Embryonic facial prominence (tissue), 1 donor: ENCODE measurements at regions not wholly inside any gene's neighbourhood (a gene's known extent, or its start where the extent isn't known, plus 50 kb on each side); places are given as distances from the start of the nearest gene placed in this dataset.

Experiments
- DNase-seq: peaks from one replicate; pipeline ENCODE4 v3.0.0-alpha.2; 2016; ENCODE audit errors: extremely low spot score

DNA sequence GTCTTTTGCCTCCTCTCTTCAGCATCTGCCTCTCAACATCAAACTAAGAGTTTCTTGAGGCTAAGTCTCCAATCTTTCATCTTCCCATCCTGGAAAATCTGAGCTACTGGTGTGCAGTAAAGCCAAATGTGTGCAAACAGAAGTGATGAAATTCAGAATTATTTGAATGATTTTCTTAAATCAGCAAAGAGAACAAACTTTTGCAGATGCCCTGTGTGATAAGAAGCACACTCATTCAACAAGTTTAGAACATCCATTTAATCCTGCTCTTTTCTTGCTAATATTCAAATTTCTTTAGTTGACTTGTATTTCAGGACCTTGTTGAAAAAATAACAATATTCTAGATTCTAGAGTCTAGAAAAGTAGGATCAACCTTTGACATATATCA is 1374.9 kb upstream of the CELF4 start:
- DNase-seq, result no peak

GRCh38 chr18:38933910-38934510 is 1368.4 kb upstream of the CELF4 start:
- no peak for DNase-seq

DNA sequence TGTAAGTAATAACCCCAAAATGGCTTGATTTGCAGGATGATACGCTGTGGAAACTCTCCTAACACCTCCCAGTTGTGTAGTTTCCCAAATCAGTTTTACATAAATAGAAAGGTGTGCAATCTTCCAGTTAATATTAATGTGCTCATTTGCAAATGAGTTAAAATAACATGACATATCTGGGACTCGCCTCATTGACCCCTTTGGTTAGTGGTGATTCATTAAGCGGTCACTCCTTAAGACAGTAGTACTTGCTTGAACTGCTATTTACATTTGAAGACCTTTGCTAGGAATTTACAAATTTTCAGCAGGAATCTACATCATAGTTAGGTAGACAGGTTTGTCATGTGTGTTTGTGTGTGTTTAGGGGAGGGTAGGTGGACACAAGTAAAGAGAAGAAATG is 1367.7 kb upstream of the CELF4 start:
- DNase-seq, result no peak

DNA sequence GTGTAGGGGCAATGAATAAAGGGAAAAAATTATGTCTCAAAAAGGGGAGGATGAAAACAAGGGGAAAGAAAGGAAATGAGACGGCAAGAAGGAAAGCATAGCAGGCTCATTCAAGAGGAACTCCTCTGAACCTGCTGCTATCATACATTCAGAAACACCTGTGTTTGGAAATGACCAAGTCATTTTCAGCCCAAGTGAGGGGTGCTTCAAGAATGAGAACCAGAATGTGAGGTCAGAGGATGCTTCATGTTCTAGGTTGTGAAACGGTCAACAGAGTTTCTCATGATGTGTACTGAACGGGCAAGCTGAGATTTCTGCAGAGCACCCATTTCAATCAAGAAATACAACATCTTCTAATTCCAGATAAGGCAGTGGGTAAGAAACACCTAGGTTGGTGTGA is 1367.2 kb upstream of the CELF4 start:
- DNase-seq, result no peak

DNA sequence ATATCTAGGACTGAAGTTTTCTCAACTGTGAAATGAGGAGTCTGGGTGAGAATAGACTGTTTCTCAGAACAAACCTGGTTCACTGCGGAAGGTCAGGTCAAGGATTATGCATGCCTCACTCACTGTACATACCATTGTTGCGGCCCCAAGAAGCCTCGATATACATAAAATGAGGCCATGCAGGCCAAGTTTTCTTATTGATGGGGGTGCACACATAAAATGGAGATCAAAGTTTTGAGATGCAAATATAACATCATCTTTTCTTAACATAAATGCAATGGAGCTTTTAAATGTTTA is 1366.1 kb upstream of the CELF4 start:
- DNase-seq, result no peak

GRCh38 chr18:38930881-38931753 is 1365.5 kb upstream of the CELF4 start:
- DNase-seq, result no peak

DNA sequence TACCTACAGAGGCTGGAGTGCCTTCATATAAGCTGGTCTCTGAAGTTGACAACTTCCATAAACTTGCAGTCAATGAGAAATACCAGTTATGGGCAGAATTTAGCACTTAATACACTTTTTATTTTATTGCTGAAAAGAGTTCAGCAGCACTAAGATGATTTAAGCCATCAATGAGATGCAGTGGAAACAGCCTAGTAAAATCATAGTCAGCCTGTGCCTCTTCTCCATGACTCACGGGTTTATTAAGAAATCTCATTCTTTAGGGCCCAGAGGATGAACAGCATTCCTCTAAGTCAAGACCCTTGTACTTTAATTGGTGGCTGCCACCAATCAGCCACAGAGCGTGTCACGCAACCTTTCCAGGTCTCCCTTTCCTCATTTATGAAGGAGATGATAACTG is 1357.9 kb upstream of the CELF4 start:
- DNase-seq, result no peak

GRCh38 chr18:38923126-38923525 is 1357.5 kb upstream of the CELF4 start:
- no peak for DNase-seq

DNA sequence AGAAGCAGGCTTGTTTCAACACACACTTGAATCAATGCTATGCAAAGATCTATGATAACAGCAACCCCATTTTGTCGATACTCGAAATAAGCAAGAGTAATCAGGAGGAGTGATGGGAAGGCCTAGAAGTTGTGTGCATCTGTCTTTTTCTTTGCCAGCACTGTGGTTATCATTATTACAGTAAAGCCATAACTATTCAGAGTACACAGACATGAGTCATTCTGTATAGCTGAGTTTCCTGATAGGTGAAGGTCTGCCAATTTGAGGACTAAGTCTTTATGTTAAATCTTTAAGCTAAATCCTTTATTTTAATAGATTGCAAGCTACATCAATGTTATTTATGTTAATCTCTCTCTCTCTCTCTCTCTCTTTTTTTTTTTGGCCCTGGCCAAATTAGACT is 1344.4 kb upstream of the CELF4 start:
- no peak for DNase-seq

DNA sequence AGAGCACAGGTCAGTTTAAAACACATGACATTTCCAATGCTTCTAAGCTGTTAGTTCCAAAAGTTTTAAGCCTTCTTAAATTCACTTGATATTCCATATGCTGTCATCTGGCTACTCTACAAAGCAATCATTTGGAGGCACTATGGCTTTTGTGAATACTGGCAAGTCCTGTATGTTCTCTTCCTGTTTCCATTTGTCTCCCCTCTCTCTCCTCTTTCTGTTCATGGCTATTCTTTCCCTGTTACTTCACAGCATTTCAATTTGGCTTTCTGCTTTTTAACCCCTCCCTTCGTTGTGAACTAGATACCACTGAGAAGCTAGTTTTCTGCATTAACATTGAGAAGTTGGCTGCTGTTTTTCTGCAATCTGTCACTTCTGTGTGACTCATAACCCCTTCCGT is 1337.2 kb upstream of the CELF4 start:
- no peak for DNase-seq

- DNase-seq, result no peak
Observed at GRCh38 chr18:38900445-38900844, 1334.8 kb upstream of the CELF4 start.

DNA sequence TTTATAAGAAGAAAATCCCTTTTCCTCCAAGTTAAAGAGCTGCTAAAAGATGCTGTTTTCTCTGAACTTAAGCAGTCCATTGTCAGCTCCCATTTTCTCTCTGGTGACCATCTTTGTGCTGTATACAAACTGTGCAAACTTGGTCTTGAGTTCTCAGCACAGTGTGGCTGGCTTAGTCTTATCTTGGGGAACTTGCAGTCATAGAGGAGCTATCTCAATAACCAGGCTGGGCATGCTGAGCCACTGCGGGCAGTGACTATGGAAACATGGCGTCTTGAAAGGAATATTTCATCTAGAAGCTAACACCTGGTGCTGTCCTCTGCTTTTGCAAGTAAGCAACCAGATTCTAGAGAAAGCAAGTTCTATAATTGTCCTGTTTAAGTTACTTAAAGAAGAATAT is 1334.4 kb upstream of the CELF4 start:
- DNase-seq, result no peak

GRCh38 chr18:38899252-38899651 is 1333.7 kb upstream of the CELF4 start:
- no peak for DNase-seq

DNA sequence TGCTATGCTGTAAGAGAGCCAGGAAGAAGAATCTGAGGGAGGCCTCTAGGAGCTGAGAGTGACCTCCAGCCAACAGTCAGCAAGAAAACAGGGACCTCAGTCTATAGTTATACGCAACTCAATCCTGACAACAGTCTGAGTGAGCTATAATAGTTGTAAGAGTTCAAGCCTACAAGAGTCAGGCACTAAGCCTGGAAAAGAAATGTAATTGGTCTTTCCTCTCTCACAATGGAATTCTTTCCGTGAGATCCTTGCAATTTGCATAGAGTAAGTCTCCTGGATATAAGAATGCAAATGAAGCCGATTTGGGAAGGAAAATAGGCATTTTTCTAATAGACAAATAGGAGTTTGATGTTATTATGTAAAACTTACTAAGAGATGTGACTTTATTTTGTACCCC is 1332.6 kb upstream of the CELF4 start:
- no peak for DNase-seq

DNA sequence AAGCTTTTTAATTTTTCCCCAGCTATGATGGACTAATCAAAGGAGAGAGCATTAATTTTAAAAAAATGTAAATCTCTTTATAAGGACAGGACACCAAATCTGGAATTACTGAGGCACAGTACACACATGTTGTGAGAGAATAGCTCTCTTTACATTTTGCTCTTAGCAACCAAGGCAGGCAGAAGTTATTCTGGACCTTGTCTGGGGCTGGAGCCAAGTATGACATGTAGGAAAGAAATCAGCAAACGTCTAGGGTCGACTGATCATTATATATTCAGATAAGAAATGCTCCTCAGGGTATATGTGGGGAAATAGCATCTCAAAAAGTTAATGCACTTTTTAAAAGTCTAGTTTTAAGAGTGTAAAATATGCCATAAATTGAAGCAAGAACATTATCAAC is 1330.0 kb upstream of the CELF4 start:
- no peak for DNase-seq

DNA sequence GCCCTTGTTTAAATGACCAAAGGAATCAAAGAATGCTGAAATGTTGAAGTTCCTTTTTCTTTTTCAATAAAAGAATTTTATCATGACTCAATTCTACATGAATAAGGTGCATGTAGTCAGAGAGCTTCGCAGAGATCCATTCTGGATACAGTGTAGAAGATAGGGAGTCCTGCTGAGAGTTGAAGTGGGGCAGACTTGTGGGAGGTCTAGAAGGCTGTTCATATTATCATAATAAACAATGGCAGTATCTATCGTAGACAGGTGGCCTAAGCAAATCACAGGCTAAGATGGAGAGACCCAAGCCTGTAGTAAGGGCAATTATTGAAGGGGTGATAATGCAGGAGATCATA is 1322.0 kb upstream of the CELF4 start:
- no peak for DNase-seq

DNA sequence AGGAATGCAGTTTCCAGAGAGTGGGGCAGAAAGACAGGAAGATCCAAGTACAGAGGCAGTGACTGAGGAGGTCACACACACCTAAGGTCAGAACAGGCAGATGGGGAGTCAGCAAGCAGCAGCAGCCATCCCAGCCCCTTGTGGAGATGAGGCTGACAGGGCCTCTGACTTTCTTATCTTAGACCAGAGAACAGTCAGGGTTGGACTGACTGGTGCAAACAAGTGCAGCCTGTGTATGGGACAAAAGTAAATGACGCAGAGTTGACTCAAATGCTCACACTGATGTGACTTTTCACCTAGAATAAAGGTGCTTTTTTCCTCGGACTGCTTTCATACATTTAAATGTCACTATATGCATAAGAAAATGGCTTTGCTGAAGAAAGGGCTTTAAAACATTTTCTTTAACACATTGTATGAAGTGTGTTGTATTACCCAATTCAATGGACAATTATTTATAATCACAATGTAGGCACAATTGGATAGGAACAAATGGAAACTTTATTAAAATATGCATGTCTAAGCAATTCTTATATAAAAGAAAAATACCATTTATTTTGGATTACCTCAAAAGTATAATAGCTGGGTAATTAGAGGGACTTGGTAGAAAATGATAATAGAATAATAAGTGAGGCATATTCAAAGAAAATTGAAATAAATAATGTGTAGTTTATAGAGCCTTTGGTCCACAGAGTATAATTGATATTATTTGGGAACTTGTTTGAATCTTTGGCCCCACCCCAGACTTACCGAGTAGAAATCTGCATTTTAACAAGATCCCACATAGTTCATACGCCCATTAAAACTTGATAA is 1321.5 kb upstream of the CELF4 start:
- DNase-seq, result no peak

DNA sequence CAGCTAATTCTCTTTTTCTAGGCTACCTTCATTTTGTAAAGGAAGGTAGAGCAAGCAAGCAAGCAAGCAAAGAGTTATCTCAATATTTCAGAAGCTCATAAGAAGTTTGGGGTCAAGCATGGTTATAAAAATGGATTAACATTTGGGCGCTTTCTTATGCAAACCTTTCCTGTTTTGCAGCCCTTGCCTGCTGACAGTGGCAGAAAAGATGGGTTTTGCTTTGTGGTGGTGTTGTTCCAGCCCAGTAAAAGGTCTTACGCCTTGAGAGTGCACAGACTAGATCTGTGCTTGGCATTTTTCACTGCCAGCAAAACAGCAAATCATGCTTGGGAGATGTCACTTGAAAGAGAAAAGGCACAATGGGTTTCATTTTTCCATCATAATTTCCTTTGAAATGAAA is 1320.6 kb upstream of the CELF4 start:
- DNase-seq, result no peak

DNA sequence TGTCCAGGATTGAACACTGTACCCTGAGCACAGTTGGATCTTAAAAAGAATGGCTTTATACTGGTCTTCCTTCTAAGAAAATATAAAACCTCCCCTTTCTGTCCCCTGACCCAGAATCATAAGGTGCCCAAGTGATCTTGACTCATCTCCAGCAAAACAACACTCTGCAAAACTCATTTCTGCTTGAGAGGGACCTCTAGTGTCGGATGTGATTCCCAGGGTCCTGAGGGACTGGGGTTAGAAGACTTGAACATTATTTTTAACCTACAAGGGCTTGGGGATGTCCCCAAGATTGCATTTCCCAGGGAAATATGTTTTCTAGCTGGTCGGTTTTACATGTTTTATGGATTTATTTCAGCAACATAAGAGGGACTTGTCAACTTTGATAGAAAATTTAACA is 1318.5 kb upstream of the CELF4 start:
- DNase-seq, result no peak

GRCh38 chr18:38883111-38883510 is 1317.5 kb upstream of the CELF4 start:
- no peak for DNase-seq

DNA sequence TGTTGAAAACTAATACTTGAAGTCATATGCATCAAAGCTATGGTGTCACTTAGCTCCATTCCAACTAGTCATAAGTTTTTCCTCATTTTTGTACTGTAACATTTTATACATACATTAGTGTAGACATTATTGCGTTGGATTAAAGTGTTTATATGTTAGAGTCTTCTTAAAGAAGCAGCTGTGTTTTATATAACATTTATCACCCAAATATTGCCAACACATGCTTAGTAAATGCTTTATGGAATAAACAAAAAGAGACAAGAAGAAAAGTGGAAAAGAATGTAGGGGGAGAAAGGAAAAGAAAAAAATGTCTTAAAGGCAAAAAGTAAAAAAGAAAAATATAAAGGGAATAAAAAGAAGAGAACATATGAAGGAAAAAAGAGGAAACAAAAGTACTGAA is 1314.3 kb upstream of the CELF4 start:
- no peak for DNase-seq

DNA sequence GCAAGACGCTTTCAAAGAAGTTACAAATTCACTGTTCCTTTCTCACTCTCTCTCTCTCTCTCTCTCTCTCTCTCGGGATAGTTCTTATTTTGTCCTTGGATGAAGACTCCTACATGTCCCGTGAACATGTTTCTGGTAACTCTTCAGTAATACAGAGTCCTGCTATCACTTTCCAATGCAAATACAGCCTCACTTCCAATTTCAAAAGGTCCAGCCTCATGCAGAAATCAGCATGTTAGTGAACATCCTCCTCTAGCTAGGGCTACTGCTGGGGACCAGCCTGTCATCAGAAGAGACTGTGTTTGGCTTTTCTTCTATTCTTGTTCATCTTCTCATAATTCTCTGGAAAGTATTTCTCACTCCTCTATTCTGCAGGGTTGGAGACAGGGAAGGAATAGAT is 1306.7 kb upstream of the CELF4 start:
- DNase-seq, result no peak

DNA sequence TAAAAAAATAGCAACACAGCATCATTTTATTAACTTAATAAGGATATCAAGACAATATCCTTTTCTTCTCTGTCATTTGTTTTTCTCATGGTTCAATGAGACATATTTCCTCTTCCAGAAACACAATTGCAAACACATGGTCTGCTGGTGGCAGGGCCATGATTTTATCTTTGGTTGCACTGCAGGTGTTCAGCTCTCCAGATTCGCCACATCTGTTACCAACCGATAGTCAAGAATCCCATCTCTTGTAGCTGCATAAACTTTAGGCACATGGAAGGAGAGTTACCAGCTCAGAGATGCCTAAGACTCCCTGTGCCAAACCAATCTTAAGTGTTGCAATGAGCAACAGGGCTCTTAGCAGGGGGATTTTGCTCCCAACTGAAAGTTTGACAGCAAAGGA is 1303.2 kb upstream of the CELF4 start:
- no peak for DNase-seq
